Karpas-422 (cell line): ENCODE measurements at regions not wholly inside any gene's neighbourhood (a gene's known extent, or its start where the extent isn't known, plus 50 kb on each side); places are given as distances from the start of the nearest gene placed in this dataset.
"Not testable (repeated sequence)": the region's sequence is repeated elsewhere in the genome, so short reads cannot be mapped to it uniquely, and the experiment has no call there.

Source experiments
- DNase-seq: peaks from one replicate; pipeline ENCODE4 v3.0.0-alpha.2; 2015
- H2AFZ ChIP-seq: fragments of 200-600 bp; sonication (generic); 2 replicates; pipeline ENCODE4 v1.6.1; 2014; ENCODE audit warnings: antibody characterized with exemption, low read length, mixed read lengths
- H3K27ac ChIP-seq: fragments of 200-600 bp; sonication (generic); 2 replicates; pipeline ENCODE4 v1.5.1; 2014; ENCODE audit warnings: mild to moderate bottlenecking, low read length, moderate library complexity
- H3K27me3 ChIP-seq: fragments of 200-600 bp; sonication (generic); 2 replicates; pipeline ENCODE4 v1.6.1; 2014; ENCODE audit warnings: low read length, mixed read lengths
- H3K36me3 ChIP-seq: fragments of 200-600 bp; sonication (generic); 2 replicates; pipeline ENCODE4 v1.6.1; 2014; ENCODE audit warnings: low read length, mixed read lengths; ENCODE audit not compliant: insufficient read depth
- H3K4me1 ChIP-seq: fragments of 200-600 bp; sonication (generic); 2 replicates; pipeline ENCODE4 v1.6.1; 2014; ENCODE audit warnings: mild to moderate bottlenecking, low read length, mixed read lengths
- H3K4me2 ChIP-seq: fragments of 200-600 bp; sonication (generic); 2 replicates; pipeline ENCODE4 v1.6.1; 2014; ENCODE audit warnings: low read length, low read depth, mild to moderate bottlenecking; ENCODE audit not compliant: poor library complexity, severe bottlenecking
- H3K4me3 ChIP-seq: fragments of 200-600 bp; sonication (generic); 2 replicates; pipeline ENCODE4 v1.5.1; 2014; ENCODE audit warnings: mild to moderate bottlenecking, antibody characterized with exemption, low read length, mixed read lengths
- H3K79me2 ChIP-seq: fragments of 200-600 bp; sonication (generic); 2 replicates; pipeline ENCODE4 v1.6.1; 2014; ENCODE audit warnings: mild to moderate bottlenecking, low read length, mixed read lengths
- H3K9ac ChIP-seq: fragments of 200-600 bp; sonication (generic); 2 replicates; pipeline ENCODE4 v1.6.0; 2014; ENCODE audit warnings: low read length
- H3K9me2 ChIP-seq: fragments of 200-600 bp; sonication (generic), shearing (Covaris generic); replicated peaks from 2 replicates; pipeline ENCODE4 v1.6.0; 2014; ENCODE audit warnings: mild to moderate bottlenecking, low read length, moderate library complexity; ENCODE audit not compliant: insufficient read depth
- H3K9me3 ChIP-seq: fragments of 300-700, 200-600 bp; sonication (generic); 2 replicates; pipeline ENCODE4 v1.6.1; 2014; ENCODE audit warnings: low read length, mixed read lengths
- H4K20me1 ChIP-seq: fragments of 200-600 bp; sonication (generic); 2 replicates; pipeline ENCODE4 v1.6.1; 2014; ENCODE audit warnings: mild to moderate bottlenecking, antibody characterized with exemption, low read length, low read depth; ENCODE audit not compliant: insufficient read depth

DNA sequence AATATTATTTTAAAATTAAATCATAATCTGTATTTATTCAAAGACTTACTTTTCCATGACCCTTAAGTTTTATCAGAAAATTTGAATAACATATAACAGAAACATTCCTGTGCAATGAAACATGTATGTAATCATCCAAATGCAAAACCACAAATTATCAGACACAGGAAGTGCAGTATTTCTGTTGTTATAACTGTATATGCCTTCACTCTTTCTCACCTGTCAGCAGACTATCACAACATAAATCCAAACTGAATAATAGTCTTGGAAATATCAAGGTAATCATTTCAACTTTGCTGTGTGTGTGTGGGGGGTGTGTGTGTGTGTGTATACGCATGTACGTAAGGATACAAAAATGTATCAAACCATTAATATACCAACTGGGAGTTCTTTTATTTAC is 285.9 kb downstream of the SLC7A11 start:
- no peak overlapping the region for H3K4me2 ChIP-seq
- no peak overlapping the region for H3K27ac ChIP-seq
- no peaks in the 10 kb centered on the region for H3K79me2 ChIP-seq
- no peak overlapping the region for H3K4me3 ChIP-seq
- H3K4me1 ChIP-seq, result no peaks in the 10 kb centered on the region
- no peaks in the 10 kb centered on the region for H3K36me3 ChIP-seq
- no peaks in the 10 kb centered on the region for H4K20me1 ChIP-seq
- no peak for DNase-seq
- H3K9me2 ChIP-seq, result no peaks in the 10 kb centered on the region
- H3K9ac ChIP-seq, result no peak overlapping the region
- H3K9me3 ChIP-seq, result no peaks in the 10 kb centered on the region
- no peak overlapping the region for H2AFZ ChIP-seq
- H3K27me3 ChIP-seq, result no peaks in the 10 kb centered on the region

DNA sequence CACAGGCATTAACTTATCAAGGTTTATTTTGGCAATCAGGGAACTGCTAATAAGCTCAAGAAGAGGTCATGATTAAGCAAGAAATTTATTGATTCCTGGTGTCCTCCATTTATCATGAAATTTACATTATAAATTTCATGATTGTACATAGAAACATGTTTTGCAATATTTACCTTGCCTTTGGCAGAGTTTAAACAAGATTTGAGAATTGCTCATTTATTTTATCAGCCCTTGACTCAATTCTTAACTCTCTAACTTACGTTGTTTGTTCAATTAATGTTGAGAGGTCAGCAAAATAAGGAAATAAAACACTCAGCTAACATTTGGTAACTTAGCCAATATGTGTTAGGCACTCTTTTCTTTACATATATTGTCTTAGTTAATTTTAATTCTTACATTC is 286.6 kb downstream of the SLC7A11 start:
- Histone ChIP-seq H3K4me1 (no peaks in the 10 kb centered on the region), H3K9me3 (no peaks in the 10 kb centered on the region), H4K20me1 (no peaks in the 10 kb centered on the region), H3K9ac (no peak overlapping the region), H3K79me2 (no peaks in the 10 kb centered on the region), H3K4me3 (no peak overlapping the region), H3K27ac (no peak overlapping the region), H2AFZ (no peak overlapping the region), H3K27me3 (no peaks in the 10 kb centered on the region), H3K9me2 (no peaks in the 10 kb centered on the region), H3K36me3 (no peaks in the 10 kb centered on the region), H3K4me2 (no peak overlapping the region)
- DNase-seq, result no peak

DNA sequence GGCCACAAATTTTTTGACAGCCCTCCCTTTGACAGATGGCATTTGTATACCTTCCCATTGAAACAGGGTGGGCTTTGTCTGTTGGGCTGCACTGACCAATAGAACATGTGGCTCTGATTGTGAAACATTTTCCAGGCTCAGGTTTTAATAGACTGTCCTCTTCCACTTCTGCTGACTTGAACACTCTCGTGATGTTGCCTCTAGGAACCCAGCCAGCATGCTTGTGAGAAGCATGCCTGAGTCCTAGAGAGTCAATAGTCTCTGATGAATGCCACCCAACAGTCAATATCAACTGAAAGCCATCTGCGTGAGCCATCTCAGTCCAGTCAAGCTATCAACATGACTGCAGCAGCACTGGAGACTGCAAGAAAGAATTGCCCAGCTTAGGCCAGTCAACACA is 290.0 kb downstream of the SLC7A11 start:
- Histone ChIP-seq H2AFZ (no peak overlapping the region), H3K9me3 (no peaks in the 10 kb centered on the region), H4K20me1 (no peaks in the 10 kb centered on the region), H3K4me3 (no peak overlapping the region), H3K9ac (no peak overlapping the region), H3K27ac (no peak overlapping the region), H3K36me3 (no peaks in the 10 kb centered on the region), H3K9me2 (no peaks in the 10 kb centered on the region), H3K4me1 (no peaks in the 10 kb centered on the region), H3K27me3 (no peaks in the 10 kb centered on the region), H3K79me2 (no peaks in the 10 kb centered on the region), H3K4me2 (no peak overlapping the region)
- no peak for DNase-seq

DNA sequence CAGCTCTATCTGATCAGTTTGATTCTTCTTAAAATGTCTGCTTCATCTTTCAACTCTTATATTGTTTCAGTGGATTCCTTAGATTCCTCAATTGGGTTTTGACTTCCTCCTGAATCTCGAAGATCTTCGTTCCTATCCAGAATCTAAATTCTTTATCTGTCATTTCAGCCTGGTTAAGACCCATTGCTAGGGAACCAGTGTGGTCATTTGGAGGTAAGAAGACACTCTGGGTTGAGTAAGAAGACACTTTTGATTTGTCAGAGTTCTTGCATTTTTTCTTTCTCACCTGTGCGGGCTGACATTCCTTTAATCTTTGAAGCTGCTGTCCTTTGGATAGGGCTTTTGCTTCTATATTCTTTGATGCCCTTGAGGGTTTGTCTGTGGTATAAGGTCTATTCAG is 291.9 kb downstream of the SLC7A11 start:
- Histone ChIP-seq H3K27me3 (no peaks in the 10 kb centered on the region), H3K4me2 (no peak overlapping the region), H3K4me1 (no peaks in the 10 kb centered on the region), H2AFZ (no peak overlapping the region), H3K9me3 (no peaks in the 10 kb centered on the region), H3K36me3 (no peaks in the 10 kb centered on the region), H3K27ac (no peak overlapping the region), H3K4me3 (no peak overlapping the region), H4K20me1 (no peaks in the 10 kb centered on the region), H3K9ac (no peak overlapping the region), H3K79me2 (no peaks in the 10 kb centered on the region), H3K9me2 (no peaks in the 10 kb centered on the region)
- no peak for DNase-seq

DNA sequence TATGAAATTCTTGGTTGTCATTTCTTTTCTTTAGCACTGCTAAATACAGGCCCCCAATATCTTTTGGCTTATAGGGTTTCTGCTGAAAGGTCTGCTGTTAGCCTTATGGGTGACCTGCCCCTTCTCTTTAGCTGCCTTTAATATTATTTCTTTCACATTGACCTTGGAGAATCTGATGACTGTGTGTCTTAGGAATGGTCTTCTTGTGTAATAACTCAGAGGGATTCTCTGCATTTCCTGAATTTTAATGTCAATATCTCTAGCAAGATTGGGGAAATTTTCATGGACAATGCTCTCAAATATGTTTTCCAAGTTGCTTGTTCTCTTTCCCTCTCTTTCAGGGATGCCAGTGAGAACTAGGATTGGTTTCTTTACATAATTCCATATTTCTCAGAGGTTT is 292.4 kb downstream of the SLC7A11 start:
- DNase-seq, result no peak
- H3K79me2 ChIP-seq, result no peaks in the 10 kb centered on the region
- no peaks in the 10 kb centered on the region for H3K9me2 ChIP-seq
- no peak overlapping the region for H3K9ac ChIP-seq
- H3K27ac ChIP-seq, result no peak overlapping the region
- H2AFZ ChIP-seq, result no peak overlapping the region
- no peaks in the 10 kb centered on the region for H3K9me3 ChIP-seq
- H3K36me3 ChIP-seq, result no peaks in the 10 kb centered on the region
- no peak overlapping the region for H3K4me3 ChIP-seq
- H3K4me2 ChIP-seq, result no peak overlapping the region
- H3K27me3 ChIP-seq, result no peaks in the 10 kb centered on the region
- H4K20me1 ChIP-seq, result no peaks in the 10 kb centered on the region
- H3K4me1 ChIP-seq, result no peaks in the 10 kb centered on the region

DNA sequence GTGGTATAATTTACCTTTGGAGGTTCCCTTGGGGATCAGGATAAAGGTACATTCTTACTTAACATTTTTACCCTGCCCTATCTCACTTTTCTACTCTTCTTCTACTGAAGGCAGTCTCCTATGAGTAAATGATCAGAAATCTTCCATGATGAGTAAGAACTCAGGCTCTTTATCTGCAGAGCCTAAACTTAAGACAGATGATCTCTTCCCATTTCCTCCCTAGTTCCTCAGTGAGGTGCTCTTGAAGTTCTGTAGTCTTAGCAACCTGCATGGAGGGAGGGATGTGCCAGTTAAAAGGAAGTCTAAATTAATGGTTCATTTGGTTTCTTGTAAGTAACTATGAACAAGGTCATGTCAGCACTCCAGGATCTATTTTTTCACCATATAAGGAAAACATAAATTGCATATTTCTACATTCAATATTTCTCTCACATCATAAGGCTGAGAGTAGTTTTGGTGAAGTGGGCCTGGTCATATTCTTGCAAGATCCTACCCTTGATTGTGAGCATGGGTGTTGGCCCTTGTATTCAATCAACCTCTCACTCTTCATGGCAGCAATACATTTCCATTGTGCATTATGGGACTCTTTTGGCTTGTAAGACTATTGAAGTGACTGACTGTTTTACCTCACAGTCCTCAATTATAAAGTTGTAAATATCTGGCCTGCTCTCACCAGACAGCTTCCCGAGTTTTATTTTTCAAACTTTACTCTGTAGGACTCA is 295.5 kb downstream of the SLC7A11 start:
- DNase-seq, result no peak
- H3K27me3 ChIP-seq, result no peaks in the 10 kb centered on the region
- H3K4me1 ChIP-seq, result no peaks in the 10 kb centered on the region
- H3K27ac ChIP-seq, result no peak overlapping the region
- no peaks in the 10 kb centered on the region for H3K36me3 ChIP-seq
- no peak overlapping the region for H3K4me2 ChIP-seq
- H3K9me2 ChIP-seq, result no peaks in the 10 kb centered on the region
- H3K79me2 ChIP-seq, result no peaks in the 10 kb centered on the region
- H3K9me3 ChIP-seq, result no peaks in the 10 kb centered on the region
- H4K20me1 ChIP-seq, result no peaks in the 10 kb centered on the region
- H3K9ac ChIP-seq, result no peak overlapping the region
- no peak overlapping the region for H2AFZ ChIP-seq
- H3K4me3 ChIP-seq, result no peak overlapping the region

DNA sequence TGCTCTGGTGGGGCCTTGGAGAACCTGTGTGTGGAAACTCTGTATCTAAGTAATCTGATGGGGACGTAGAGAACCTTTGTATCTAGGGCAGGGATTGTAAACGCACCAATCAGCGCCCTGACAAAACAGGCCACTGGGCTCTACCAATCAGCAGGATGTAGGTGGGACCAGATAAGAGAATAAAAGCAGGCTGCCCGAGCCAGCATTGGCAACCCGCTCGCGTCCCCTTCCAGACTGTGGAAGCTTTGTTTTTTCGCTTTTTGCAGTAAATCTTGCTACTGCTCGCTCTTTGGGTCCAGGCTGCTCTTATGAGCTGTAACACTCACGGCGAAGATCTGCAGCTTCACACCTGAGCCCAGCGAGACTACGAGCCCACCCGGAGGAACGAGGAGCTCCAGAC is 299.3 kb downstream of the SLC7A11 start:
- H3K4me2 ChIP-seq, H3K9me2 ChIP-seq, H4K20me1 ChIP-seq, H3K36me3 ChIP-seq, H3K4me1 ChIP-seq, H3K9ac ChIP-seq, H3K4me3 ChIP-seq, H3K27me3 ChIP-seq, H3K27ac ChIP-seq, DNase-seq, H3K9me3 ChIP-seq, H3K79me2 ChIP-seq, H2AFZ ChIP-seq: not testable (repeated sequence)

DNA sequence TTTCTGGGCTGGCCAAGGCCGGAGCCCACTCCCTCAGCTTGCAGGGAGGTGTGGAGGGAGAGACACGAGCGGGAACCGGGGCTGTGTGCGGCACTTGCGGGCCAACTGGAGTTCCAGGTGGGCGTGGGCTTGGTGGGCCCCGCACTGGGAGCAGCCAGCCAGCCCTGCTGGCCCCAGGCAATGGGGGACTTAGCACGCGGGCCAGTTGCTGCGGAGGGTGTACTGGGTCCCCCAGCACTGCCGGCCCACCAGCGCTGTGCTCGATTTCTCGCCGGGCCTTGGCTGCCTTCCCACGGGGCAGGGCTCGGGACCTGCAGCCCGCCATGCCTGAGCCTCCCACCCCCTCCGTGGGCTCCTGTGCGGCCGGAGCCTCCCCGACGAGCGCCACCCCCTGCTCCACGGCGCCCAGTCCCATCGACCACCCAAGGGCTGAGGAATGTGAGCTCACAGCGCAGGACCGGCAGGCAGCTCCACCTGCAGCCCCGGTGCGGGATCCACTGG is 300.1 kb downstream of the SLC7A11 start:
- H3K27ac ChIP-seq, H3K36me3 ChIP-seq, H3K27me3 ChIP-seq, DNase-seq, H3K9ac ChIP-seq, H3K4me2 ChIP-seq, H3K9me3 ChIP-seq, H2AFZ ChIP-seq, H3K79me2 ChIP-seq, H3K4me3 ChIP-seq, H3K4me1 ChIP-seq, H4K20me1 ChIP-seq, H3K9me2 ChIP-seq: not testable (repeated sequence)
